HUES6 (cell line): ENCODE measurements at regions not wholly inside any gene's neighbourhood (a gene's known extent, or its start where the extent isn't known, plus 50 kb on each side); places are given as distances from the start of the nearest gene placed in this dataset.

ENCODE experiments used
- H3K27ac ChIP-seq: 2 replicates; pipeline ENCODE4 v1.7.0; 2013; ENCODE audit warnings: low read depth, mild to moderate bottlenecking, low read length, inconsistent platforms
- H3K27me3 ChIP-seq: 2 replicates; pipeline ENCODE4 v1.6.1; 2013; ENCODE audit warnings: low read length; ENCODE audit not compliant: control insufficient read depth, insufficient read depth
- H3K36me3 ChIP-seq: 2 replicates; pipeline ENCODE4 v1.6.1; 2013; ENCODE audit warnings: low read length; ENCODE audit not compliant: control insufficient read depth, insufficient read depth
- H3K4me1 ChIP-seq: 2 replicates; pipeline ENCODE4 v1.6.1; 2013; ENCODE audit warnings: low read length; ENCODE audit not compliant: control insufficient read depth, insufficient read depth
- H3K4me3 ChIP-seq: 2 replicates; pipeline ENCODE4 v1.5.1; 2013; ENCODE audit warnings: low read depth, low read length
- H3K9ac ChIP-seq: one replicate; pipeline ENCODE4 v1.6.1; 2013; ENCODE audit warnings: mild to moderate bottlenecking, low read length
- H3K9me3 ChIP-seq: 2 replicates; pipeline ENCODE4 v1.6.1; 2013; ENCODE audit warnings: low read depth, low read length; ENCODE audit not compliant: control insufficient read depth, insufficient read depth

DNA sequence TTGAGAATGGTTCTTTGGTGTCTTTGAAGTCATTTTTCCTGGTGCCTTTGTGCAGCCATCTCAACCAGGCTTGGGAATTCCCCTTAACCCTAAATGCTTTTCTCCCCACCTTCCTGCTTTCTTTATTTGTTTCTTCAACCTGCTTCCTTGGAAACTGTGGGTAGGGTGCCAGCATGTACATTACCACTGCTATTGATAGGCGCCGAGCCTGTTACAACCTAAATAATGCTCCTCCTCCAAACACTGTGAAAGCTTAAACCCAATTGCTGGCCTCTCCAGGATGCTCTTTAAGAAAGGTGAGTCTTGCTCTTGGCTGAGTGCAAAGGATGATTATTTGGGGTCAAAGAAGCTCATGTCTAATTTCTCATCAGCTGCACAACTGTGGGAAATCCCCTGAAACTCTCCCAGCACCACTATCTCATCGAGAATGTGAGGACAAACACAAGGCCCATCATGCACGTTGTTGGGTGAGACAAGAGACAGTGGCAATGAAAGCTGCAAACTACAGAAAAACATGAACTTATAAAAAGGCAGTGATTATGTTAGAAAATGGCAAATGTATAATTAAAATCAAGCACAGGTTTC, 285.5 kb upstream of the IGFBP3 start:
- no peaks in the 10 kb centered on the region for H3K36me3 ChIP-seq
- no peaks in the 10 kb centered on the region for H3K9me3 ChIP-seq
- H3K9ac ChIP-seq: no peak overlapping the region
- no peaks in the 10 kb centered on the region for H3K4me1 ChIP-seq
- no peak overlapping the region for H3K27ac ChIP-seq
- H3K27me3 ChIP-seq: no peaks in the 10 kb centered on the region
- no peak overlapping the region for H3K4me3 ChIP-seq

DNA sequence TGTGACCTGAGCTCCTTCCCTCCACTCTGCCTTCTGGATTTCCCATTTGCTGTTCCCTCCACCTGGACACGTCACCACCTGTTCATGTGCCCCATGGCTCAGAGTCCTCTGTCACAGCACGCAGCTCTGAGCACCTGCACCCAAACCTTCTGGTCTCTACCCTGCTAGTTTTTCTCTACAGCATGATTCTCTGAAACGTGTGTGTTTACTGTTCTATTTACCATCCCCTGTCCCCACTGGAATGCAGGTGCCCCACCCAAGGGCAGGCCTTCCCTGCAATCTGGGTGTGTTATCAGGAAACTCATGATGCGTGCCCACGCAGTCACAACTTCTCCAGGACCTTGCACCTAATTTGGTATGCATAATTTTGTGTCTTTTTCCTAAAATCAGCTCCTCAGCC, 284.4 kb upstream of the IGFBP3 start:
- no peaks in the 10 kb centered on the region for H3K36me3 ChIP-seq
- H3K27ac ChIP-seq: no peak overlapping the region

GRCh38 chr7:46203926-46204325, 282.9 kb upstream of the IGFBP3 start:
- no peaks in the 10 kb centered on the region for H3K9me3 ChIP-seq
- H3K9ac ChIP-seq: no peak overlapping the region
- no peak overlapping the region for H3K4me3 ChIP-seq

More for the DNA sequence above, 284.4 kb upstream of the IGFBP3 start:
- H3K4me1 ChIP-seq: no peaks in the 10 kb centered on the region
- H3K9ac ChIP-seq: no peak overlapping the region
- H3K9me3 ChIP-seq: no peaks in the 10 kb centered on the region
- no peak overlapping the region for H3K4me3 ChIP-seq
- H3K27me3 ChIP-seq: no peaks in the 10 kb centered on the region

GRCh38 chr7:46202379-46202778, 281.3 kb upstream of the IGFBP3 start:
- no peaks in the 10 kb centered on the region for H3K9me3 ChIP-seq
- H3K36me3 ChIP-seq: no peaks in the 10 kb centered on the region
- H3K4me3 ChIP-seq: no peak overlapping the region
- no peaks in the 10 kb centered on the region for H3K4me1 ChIP-seq
- H3K9ac ChIP-seq: no peak overlapping the region
- no peak overlapping the region for H3K27ac ChIP-seq
- H3K27me3 ChIP-seq: no peaks in the 10 kb centered on the region

More at GRCh38 chr7:46203926-46204325, 282.9 kb upstream of the IGFBP3 start:
- no peaks in the 10 kb centered on the region for H3K27me3 ChIP-seq
- no peaks in the 10 kb centered on the region for H3K4me1 ChIP-seq
- H3K36me3 ChIP-seq: no peaks in the 10 kb centered on the region
- H3K27ac ChIP-seq: no peak overlapping the region

DNA sequence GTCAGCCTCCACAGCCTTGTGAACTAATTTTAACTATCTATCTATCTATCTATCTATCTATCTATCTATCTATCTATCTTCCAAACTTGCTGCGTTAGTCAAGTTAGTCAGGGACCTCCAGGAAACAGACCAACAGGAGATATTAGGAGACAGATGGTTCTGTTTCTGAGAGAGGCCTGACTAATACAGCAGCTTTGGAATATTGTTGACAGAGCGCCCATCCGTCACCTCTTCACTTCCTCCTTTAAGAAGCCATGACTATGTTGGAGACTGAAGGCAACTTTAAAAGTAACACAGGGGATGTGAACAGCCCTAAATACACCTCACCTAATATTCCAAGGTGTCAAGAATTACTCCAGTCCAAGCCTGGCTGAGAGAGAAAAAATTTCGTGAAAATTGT, 280.9 kb upstream of the IGFBP3 start:
- no peaks in the 10 kb centered on the region for H3K4me1 ChIP-seq
- H3K36me3 ChIP-seq: no peaks in the 10 kb centered on the region
- no peak overlapping the region for H3K4me3 ChIP-seq
- H3K27me3 ChIP-seq: no peaks in the 10 kb centered on the region
- no peak overlapping the region for H3K9ac ChIP-seq
- no peak overlapping the region for H3K27ac ChIP-seq
- no peaks in the 10 kb centered on the region for H3K9me3 ChIP-seq

GRCh38 chr7:46198701-46199100, 277.6 kb upstream of the IGFBP3 start:
- Histone ChIP-seq H3K4me1 (no peaks in the 10 kb centered on the region), H3K27me3 (no peaks in the 10 kb centered on the region), H3K36me3 (no peaks in the 10 kb centered on the region), H3K4me3 (no peak overlapping the region), H3K9me3 (no peaks in the 10 kb centered on the region), H3K9ac (no peak overlapping the region), H3K27ac (no peak overlapping the region)

DNA sequence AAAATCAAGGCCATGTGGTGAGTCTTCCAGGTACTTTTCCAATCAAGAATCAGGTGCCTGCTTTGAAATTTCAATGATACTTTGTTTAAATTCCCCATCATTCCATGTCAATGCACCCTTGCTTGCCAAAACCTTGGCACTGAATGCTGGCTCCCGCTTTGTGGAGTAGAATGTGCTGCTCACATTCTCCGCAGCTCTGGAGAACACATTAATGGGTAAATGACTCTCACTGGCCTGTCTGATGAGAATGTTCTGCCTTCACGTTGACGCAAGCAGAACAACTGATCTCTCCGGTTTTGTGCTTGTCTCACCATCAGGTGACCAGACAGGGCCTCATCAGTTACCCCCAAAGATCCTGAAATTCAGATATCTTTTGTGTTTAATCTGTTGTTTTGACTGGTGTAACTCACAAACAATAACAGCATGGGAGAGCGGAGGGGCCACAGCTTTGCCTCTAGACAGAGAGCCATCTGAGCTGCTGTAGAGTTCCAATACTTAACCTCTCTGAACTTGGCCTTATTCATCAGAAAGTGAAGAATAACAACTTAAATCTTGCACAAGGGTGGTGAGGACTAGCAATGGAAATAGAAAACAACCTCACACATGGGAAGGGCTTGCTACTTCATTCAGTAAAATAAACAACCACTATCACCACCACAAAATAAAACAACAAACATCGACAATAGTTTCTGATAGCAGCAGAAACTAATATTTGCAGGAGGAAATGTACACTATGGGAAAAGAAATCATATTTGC, 276.9 kb upstream of the IGFBP3 start:
- Histone ChIP-seq H3K4me1 (no peaks in the 10 kb centered on the region), H3K4me3 (no peak overlapping the region), H3K27me3 (no peaks in the 10 kb centered on the region), H3K9me3 (no peaks in the 10 kb centered on the region), H3K9ac (no peak overlapping the region), H3K36me3 (no peaks in the 10 kb centered on the region), H3K27ac (no peak overlapping the region)

DNA sequence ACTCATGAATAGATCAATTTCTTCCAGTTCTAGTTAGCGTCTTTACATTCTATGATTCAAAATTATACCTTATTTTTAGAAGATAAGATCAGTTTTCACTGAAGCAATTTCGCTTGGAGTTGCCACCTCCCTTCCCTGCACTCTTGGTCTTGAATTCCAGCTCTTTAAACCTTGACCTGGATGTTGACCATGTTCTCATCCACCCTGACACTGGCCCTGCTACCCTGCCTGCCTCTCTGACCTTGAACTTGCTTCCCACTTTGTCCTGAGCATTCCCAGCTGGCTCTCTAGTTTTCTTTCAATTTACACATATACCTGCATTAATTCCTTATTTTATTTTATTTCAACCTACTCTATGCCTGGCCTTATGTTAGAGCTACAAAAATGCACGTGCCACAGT, 274.9 kb upstream of the IGFBP3 start:
- H3K9me3 ChIP-seq: no peaks in the 10 kb centered on the region
- no peaks in the 10 kb centered on the region for H3K27me3 ChIP-seq
- no peaks in the 10 kb centered on the region for H3K4me1 ChIP-seq
- no peak overlapping the region for H3K9ac ChIP-seq
- H3K36me3 ChIP-seq: no peaks in the 10 kb centered on the region
- no peak overlapping the region for H3K27ac ChIP-seq
- no peak overlapping the region for H3K4me3 ChIP-seq

DNA sequence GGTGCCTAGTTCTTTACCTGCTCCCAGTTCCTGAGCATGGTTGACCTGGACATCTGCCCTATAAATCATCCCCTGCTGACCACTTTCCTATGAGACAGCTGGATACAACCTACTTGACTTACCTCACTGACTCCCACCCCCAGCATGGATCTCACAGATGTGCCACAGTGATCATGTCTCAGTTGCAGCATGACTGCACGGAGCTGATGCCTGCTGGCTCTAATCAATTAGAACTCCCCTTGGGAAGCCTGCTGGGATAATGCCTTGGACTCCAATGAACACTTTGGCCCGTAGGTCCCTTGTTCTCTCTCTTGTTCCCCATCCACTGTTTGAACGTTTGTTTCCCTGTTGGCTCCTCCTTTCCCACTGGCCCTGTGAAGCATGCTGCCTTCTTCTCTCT, 271.2 kb upstream of the IGFBP3 start:
- Histone ChIP-seq H3K9ac (no peak overlapping the region), H3K4me1 (no peaks in the 10 kb centered on the region), H3K27ac (no peak overlapping the region), H3K4me3 (no peak overlapping the region), H3K27me3 (no peaks in the 10 kb centered on the region), H3K9me3 (no peaks in the 10 kb centered on the region), H3K36me3 (no peaks in the 10 kb centered on the region)

DNA sequence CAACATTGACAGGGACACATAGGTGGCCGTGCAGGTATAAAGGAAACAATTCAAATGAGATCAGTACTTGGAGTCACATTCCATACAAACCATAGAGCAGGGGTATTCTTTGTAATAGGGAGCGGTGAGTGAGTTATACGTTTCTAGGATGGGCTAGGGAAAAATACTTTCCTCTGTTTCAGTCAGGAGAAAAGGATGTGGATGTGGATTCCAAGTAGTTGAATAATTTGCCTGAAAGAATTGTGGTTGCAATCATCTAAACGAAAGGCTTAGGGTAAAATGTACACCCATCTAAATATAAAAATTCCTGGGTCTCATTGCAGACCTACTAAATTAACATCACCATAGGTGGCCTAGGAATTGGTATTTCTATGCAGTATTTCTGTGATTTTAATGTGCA, 270.7 kb upstream of the IGFBP3 start:
- no peaks in the 10 kb centered on the region for H3K36me3 ChIP-seq
- H3K9ac ChIP-seq: no peak overlapping the region
- H3K9me3 ChIP-seq: no peaks in the 10 kb centered on the region
- H3K4me3 ChIP-seq: no peak overlapping the region
- H3K27me3 ChIP-seq: no peaks in the 10 kb centered on the region
- no peak overlapping the region for H3K27ac ChIP-seq
- no peaks in the 10 kb centered on the region for H3K4me1 ChIP-seq

- no peaks in the 10 kb centered on the region for H3K4me1 ChIP-seq
- H3K9me3 ChIP-seq: no peaks in the 10 kb centered on the region
- H3K36me3 ChIP-seq: no peaks in the 10 kb centered on the region
- H3K27ac ChIP-seq: no peak overlapping the region
- no peak overlapping the region for H3K4me3 ChIP-seq
- no peaks in the 10 kb centered on the region for H3K27me3 ChIP-seq
- H3K9ac ChIP-seq: no peak overlapping the region
These were observed 270.2 kb upstream of the IGFBP3 start for GRCh38 chr7:46191296-46191695.
